Effector CD8-positive, alpha-beta T cell (primary cell): ENCODE measurements at regions not wholly inside any gene's neighbourhood (a gene's known extent, or its start where the extent isn't known, plus 50 kb on each side); places are given as distances from the start of the nearest gene placed in this dataset.

ENCODE experiments used
- DNase-seq: peaks from one replicate; lab custom pipeline; 2025; lab: John Stamatoyannopoulos, UW

DNA sequence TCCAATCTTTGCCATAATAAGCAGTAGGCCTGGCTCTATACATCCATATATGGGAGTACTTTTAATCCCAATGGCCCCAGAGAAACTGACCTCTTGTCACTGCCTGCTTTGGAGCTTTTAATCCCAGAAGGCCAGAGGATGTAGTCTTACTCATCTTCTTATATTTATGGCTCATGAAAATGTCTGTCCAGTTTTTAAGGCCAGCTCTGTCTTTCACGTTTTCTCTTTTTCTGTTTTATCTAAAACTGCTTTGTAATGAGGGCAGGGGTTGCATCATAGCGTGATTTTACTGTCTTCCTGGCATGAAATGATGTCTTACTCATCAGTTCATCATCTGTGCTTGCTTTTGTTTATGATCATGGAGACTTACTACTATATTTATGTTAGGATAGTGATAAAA lies 1094.9 kb downstream of the MAT2B start:
- DNase-seq, result no peak

DNA sequence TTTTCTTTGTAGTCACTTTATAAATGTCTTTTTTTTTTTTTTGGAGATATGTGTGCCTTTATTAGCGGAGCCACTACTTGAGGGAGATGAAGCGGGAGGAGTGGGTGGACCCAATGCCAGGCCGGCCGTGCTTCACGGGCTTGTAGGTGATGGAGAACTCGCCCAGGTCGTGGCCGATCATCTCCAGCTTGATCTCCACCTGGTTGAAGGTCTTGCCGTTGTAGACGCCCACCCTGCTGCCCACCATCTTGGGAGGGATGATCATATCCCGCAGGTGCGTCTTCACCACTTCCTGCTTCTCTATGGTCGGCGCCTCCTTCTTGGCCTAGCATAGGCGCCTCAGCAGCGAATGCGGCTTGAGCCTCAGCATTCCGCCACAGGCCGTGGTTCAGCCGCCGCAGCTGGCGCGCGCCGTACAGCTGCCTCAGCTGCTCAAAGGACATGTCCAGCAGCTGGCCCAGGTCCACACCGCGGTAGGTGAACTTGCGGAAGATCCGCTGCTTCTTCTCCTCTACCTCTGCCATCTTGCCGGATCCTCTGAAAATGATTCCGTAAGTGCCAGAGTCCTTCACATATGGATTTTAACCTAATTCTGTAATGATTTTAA lies 1095.6 kb downstream of the MAT2B start:
- no peak for DNase-seq

- DNase-seq, result no peak
Measured at GRCh38 chr5:164608507-164608906, 1103.1 kb downstream of the MAT2B start.

DNA sequence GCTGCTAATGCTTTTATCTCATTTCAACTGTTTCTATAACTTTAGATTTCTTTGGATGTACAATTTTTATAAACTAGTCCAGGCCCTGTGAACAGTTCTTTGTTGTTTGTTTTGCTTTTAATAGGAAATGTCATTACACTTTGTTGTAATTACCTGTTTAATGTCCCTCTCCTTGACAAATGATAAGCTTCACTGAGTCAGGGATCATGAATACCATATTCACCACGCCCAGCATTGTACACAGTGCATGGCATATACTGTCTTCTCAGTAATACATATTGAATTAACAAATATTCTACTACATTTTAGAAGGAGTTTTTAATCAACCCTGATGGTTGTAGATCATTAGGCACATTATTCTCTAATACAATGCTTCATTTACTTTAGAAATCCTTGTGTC lies 1105.0 kb downstream of the MAT2B start:
- DNase-seq, result no peak

DNA sequence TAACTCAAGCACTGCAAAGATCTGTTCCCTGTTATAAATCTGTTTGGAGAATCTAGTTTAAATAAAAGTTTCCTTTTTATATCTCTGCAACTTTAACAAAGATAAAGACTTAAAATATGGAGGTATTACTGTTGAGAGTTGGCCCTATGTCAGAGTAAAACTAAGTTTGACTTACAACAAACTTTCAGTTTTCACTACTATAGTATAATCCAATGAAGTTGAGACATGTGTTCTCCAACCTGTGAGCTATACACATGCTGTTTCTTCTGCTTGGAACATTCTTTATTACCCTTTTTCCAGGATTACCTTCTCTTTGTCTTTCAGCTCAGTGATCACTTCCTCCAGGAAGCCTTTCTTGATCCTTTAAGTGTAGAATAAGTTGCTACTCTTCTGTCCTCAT lies 1109.3 kb downstream of the MAT2B start:
- DNase-seq, result no peak

DNA sequence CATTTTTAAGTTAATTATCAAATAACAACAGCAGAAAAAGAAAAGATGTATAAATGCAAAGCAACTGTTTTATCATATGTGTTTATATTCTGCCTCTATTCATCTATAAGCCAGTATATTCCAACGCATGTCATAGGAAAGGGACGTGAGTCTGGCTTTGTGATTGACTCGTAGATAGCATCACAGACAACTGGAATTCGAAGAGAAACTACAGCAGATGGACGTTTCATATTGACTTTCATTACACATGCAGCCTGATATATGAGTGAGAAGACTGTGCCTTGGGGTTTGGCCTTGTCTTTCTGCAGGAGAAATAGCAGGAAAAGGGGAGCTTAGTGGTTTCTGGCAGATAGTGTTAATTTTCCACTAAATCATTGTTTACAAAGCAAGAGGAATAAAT lies 1111.9 kb downstream of the MAT2B start:
- no peak for DNase-seq

DNA sequence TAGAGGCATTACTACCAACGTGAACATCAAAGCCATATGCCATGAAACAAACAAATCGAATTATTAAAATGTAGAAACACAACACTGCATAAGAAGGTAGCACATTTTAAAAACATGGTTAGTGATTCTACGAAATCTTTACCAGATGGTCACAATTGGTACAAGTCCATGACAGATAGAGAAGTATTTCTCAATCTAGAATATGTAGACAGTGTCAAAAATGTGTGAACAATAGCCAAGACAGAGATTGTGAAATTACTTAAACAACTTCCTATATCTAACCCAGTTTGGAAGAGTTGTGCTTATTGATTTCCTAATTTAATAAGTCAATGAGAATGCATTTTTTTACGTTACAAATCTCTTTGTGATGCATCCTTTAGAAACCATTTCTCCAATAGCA lies 1121.6 kb downstream of the MAT2B start:
- no peak for DNase-seq

DNA sequence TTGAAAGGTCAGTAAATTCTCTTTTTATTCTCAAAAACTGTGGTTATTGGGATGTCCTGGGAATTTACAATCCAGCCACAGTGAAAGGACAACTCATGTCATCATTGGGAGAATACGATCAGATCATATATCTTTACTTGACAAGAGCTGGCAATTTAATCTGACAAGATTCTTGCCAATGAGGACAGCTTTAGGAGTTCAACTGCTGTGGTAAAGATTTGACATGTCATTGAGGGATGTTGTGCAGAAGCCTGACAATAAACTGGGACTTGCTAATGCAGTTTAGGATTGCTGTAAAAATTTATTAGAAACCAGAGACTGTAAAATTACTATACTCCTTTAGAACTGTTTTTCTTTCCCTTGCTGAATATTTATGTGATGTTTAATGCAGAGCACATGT lies 1131.0 kb downstream of the MAT2B start:
- DNase-seq, result no peak

DNA sequence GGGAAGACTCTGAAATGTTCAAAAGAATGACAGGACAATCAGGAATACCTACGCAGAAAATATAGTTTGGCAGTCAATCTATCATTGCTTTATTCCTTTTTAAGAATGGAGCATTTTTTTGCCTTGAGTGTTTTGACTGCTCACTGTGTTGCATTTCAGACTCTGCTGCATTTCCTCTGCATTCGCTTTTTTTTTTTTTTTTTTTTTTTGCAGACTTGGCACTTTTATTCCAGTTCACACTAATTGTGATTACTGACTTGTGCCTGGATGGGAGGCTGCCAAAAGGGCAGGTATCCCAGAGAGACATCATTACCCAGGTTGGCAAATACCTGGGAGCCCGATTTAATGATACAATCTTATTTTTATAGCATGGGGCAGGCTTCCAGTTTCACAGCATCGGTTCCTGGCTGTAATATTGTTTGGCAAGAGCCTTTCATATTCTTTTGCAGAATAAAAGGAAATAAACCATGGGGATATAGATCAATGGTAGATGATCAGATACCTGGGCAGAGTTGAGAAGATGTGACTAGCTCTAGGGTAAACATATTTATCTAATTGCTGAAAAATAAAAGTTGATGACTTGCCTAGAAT lies 1132.6 kb downstream of the MAT2B start:
- no peak for DNase-seq

- DNase-seq, result no peak
Measured at GRCh38 chr5:164649266-164649665, 1143.8 kb downstream of the MAT2B start.

DNA sequence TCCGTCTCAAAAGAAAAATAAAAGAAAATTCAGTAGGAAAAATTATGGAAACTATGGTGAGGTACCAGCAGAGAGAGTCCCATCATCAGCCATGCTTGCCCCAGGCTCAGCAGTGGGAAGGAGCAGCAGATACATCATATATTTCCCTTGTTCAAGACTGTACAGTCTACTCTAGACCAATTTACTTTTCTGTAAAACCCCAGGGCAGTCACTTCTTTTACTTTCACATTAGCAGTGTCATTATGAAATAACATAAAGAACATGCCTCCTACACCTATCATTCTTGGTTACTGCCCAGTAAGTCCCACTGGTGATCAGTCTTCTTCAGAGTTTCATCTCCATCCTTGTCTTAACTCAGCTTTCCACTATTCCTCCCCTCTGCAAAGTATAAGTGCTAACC lies 1145.0 kb downstream of the MAT2B start:
- DNase-seq, result no peak

DNA sequence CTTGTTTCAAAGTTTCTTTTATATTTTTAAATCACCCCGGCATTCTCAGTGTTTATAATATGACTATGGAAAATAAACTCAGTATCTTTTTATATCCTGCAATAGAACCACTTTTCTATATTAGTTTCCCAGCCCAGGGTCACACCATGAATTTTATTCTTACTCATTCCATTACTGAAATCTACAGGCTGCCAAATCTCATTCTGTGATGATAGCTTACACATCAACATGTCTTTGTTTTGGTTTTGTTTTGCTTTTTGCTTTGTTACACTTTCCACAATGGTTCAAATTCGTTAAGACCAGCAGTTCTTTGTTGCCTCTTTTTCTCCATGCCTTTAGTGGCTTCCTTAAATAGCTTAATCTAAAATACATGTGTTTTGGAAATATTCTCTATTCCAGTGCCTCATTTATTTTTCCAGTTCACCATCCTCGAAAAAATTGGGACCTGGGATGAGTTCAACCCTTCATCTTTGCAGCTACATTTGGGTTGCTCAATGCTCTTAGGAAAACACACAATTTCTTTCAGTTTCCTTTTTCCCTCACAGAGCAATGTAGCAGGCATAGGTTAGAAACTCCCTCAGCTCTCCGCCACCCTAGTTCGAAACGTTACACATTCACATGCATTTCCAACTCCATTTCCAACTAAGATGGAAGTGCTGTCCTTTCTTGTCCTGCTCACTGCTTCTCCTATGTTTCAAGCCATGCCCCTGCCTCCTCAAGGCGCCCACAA lies 1146.3 kb downstream of the MAT2B start:
- DNase-seq, result no peak

- DNase-seq, result no peak
Measured at GRCh38 chr5:164652276-164652660, 1146.8 kb downstream of the MAT2B start.

GRCh38 chr5:164663198-164663989 lies 1158.0 kb downstream of the MAT2B start:
- DNase-seq, result no peak

DNA sequence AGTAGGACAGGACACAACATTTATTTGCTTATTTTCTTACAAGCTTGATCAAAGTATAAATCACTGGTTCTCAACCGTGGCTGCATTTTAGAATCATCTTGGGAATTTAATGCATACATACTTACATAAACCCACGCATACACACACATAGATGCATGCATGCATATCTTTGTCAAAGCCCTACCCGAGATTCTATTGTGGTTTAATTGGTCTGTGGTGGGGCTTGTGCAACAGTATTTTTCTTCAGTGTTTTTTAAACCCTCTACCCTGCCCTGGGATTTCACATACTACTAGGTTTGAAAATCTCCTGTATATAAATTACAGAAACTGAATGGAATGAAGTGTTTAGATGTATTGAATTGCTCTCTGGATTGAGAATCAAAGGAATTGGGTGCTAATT lies 1166.2 kb downstream of the MAT2B start:
- no peak for DNase-seq

- DNase-seq, result no peak
Measured at GRCh38 chr5:164672205-164672604, 1166.8 kb downstream of the MAT2B start.

DNA sequence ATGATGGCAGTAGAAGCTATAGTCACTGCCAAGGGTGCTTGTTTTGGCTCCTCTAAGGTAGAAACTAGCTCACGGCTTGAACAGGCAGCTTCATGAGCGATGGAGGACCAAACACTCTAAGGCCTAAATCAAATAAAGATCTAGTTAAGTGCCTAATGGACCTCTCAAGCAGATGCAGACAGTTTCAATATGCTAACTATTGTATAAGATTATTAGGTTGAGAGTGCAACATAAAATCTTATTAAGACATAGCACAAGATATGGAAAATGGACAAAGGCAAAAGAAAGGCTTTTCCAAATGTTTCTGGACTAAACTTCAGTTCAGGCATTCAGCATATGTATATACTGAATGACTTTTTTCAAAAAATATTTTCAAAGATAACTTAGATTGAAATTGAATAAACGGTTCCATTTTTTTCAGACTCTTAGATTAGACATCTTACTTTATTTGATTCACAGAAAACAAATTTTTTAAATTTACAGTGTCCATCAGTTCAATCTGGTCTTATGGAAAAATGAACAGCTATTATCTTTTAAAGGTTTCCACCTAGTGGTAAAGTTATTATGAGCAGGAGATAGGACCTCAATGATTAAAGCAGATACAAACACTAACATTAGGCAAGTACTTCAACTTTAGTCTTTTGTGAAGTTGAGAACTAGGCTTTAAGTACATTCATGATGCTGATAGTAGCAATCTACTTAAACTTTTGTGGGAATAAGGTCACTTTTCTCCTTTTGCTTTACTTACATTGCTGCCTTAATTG lies 1167.7 kb downstream of the MAT2B start:
- no peak for DNase-seq

DNA sequence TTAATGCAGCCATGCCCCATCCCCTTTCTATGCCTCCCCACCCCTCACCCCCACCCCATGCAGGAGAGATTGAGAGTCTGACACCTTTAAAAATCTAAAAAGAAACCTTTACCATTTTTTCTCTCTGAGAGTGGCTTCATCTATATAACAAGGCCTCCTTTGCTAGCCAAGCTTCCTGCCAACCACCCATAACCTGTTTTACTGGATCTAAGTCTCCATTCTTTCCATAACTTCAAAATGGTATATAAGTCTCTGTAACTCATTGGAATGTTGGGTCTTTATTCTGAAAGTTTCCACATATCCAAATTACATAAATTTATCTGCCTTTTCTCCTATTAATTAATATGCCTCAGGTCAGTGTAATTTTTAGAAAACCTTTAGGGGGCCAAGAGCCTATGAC lies 1174.0 kb downstream of the MAT2B start:
- DNase-seq, result no peak

- DNase-seq, result no peak
Measured at GRCh38 chr5:164680216-164680615, 1174.8 kb downstream of the MAT2B start.

DNA sequence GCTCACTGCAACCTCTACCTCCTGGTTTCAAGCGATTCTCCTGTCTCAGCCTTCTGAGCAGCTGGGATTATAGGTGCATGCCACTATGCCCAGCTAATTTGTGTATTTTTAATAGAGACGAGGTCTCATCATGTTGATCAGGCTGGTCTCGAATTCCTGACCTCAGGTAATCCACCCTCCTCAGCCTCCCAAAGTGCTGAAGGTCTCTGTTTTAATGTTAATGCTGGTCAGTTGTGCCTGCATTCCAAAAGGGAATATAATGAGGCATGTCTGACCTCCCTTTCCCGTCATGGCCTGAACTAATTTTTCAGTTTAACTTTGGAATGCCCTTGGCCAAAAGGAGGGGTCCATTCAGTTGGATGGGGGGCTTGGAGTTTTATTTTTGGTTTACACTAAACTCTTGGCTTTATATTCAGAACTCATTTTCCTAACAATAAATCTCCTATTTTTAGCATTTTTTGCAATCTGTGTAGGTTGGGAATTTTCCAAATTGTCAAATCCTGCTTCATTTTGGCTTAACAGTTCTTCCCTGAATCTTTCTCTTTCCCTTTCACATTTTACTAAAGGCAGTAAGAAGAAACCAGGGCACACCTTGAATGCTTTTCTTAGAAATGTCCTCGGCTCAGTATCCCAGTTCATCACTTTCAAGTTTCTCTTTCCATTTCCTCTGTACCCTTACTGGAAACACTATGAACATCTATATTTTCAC lies 1175.5 kb downstream of the MAT2B start:
- DNase-seq, result no peak

GRCh38 chr5:164687391-164687790 lies 1182.0 kb downstream of the MAT2B start:
- no peak for DNase-seq
